HCEC 1CT (cell line): ENCODE measurements at regions not wholly inside any gene's neighbourhood (a gene's known extent, or its start where the extent isn't known, plus 50 kb on each side); places are given as distances from the start of the nearest gene placed in this dataset.

Source experiments
- DNase-seq: peaks from one replicate; pipeline ENCODE4 v3.0.0-alpha.2; 2017

- no peak for DNase-seq
Measured at GRCh38 chr19:30222992-30223865, 149.0 kb upstream of the ZNF536 start.

GRCh38 chr19:30223866-30224688 is 148.1 kb upstream of the ZNF536 start:
- DNase-seq: no peak

- no peak for DNase-seq
Measured at GRCh38 chr19:30224689-30225606, 147.2 kb upstream of the ZNF536 start.

GRCh38 chr19:30225676-30226463 is 146.3 kb upstream of the ZNF536 start:
- no peak for DNase-seq

- no peak for DNase-seq
Measured at GRCh38 chr19:30226464-30227011, 145.6 kb upstream of the ZNF536 start.

- DNase-seq: no peak
Measured at GRCh38 chr19:30227012-30227621, 145.1 kb upstream of the ZNF536 start.

GRCh38 chr19:30227661-30228112 is 144.5 kb upstream of the ZNF536 start:
- peak; percentile 58 for DNase-seq

GRCh38 chr19:30228113-30228834 is 143.9 kb upstream of the ZNF536 start:
- no peak for DNase-seq

- DNase-seq: no peak
Measured at GRCh38 chr19:30228835-30229524, 143.2 kb upstream of the ZNF536 start.

GRCh38 chr19:30229525-30230174 is 142.5 kb upstream of the ZNF536 start:
- no peak for DNase-seq

GRCh38 chr19:30231408-30232318 is 140.5 kb upstream of the ZNF536 start:
- no peak for DNase-seq

GRCh38 chr19:30233375-30233774 is 138.8 kb upstream of the ZNF536 start:
- no peak for DNase-seq

GRCh38 chr19:30235946-30236345 is 136.2 kb upstream of the ZNF536 start:
- DNase-seq: no peak

- DNase-seq: no peak
Measured at GRCh38 chr19:30236587-30236986, 135.6 kb upstream of the ZNF536 start.

GRCh38 chr19:30237140-30237539 is 135.0 kb upstream of the ZNF536 start:
- no peak for DNase-seq

- no peak for DNase-seq
Measured at GRCh38 chr19:30240904-30241695, 131.1 kb upstream of the ZNF536 start.

GRCh38 chr19:30244533-30244932 is 127.7 kb upstream of the ZNF536 start:
- no peak for DNase-seq
